NCI-H774 (cell line): ENCODE measurements at regions not wholly inside any gene's neighbourhood (a gene's known extent, or its start where the extent isn't known, plus 50 kb on each side); places are given as distances from the start of the nearest gene placed in this dataset.
"Not testable (repeated sequence)": the region's sequence is repeated elsewhere in the genome, so short reads cannot be mapped to it uniquely, and the experiment has no call there.

Source experiments
- DNase-seq: peaks from one replicate; lab custom pipeline; 2025; lab: John Stamatoyannopoulos, UW

GRCh38 chr6:58358452-58358851 lies 1041.0 kb downstream of the PRIM2 start:
- DNase-seq, result not testable (repeated sequence)

GRCh38 chr6:58365856-58366255 lies 1048.4 kb downstream of the PRIM2 start:
- not testable (repeated sequence) for DNase-seq

DNA sequence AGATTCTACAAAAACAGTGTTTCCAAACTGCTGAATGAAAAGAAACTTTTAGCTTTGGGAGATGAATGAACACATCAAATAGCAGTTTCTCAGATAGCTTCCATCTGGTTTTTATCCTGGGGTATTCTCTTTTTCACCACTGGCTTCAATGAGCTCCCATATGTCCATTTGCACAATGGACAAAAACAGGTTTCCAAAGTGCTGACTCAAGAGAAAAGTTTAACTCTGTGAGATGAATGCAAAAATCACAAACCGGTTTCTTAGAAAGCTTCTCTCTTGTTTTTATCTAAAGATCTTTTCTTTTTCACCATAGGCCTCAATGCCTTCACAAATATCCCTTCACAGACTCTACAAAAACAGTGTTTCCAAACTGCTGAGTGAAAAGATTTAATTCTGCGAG lies 1089.2 kb downstream of the PRIM2 start:
- not testable (repeated sequence) for DNase-seq

DNA sequence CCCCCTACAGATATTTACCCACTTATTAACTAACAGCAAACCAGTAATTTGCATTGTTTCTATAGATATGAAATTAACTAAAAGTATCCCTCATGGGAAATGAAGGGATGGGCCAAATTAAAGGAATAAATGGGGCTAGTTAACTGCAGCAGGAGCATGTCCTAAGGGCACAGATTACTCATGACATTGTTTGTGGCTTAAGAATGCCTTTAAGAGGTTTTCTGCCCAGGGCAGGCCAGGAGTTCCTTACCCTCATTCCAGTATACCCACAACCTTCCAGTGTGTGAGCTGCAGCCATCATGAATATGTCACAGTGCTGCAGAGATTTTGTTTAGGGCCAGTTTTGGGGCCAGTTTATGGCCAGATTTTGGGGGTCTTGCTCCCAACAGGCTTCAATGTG lies 1101.9 kb downstream of the PRIM2 start:
- no peak for DNase-seq
